IPS-20b (cell line): ENCODE measurements at regions not wholly inside any gene's neighbourhood (a gene's known extent, or its start where the extent isn't known, plus 50 kb on each side); places are given as distances from the start of the nearest gene placed in this dataset.
A peak's percentile ranks its signal among the peaks of the same experiment; 100 is the strongest.
"Not testable (repeated sequence)": the region's sequence is repeated elsewhere in the genome, so short reads cannot be mapped to it uniquely, and the experiment has no call there.

Experiments
- H3K27ac ChIP-seq: one replicate; pipeline ENCODE4 v1.5.1; 2013; ENCODE audit warnings: low read length
- H3K27me3 ChIP-seq: 2 replicates; pipeline ENCODE4 v1.6.1; 2013; ENCODE audit warnings: mild to moderate bottlenecking, low read length, inconsistent platforms; ENCODE audit not compliant: insufficient read depth
- H3K36me3 ChIP-seq: 2 replicates; pipeline ENCODE4 v1.6.1; 2013; ENCODE audit warnings: low read depth, mild to moderate bottlenecking, inconsistent platforms, low read length, moderate library complexity; ENCODE audit not compliant: insufficient read depth
- H3K4me1 ChIP-seq: 2 replicates; pipeline ENCODE4 v1.6.1; 2013; ENCODE audit warnings: mild to moderate bottlenecking, control low read depth, inconsistent platforms, low read length, moderate library complexity; ENCODE audit not compliant: insufficient read depth
- H3K4me3 ChIP-seq: 2 replicates; pipeline ENCODE4 v1.5.1; 2013; ENCODE audit warnings: mild to moderate bottlenecking, low read length, inconsistent platforms
- H3K9ac ChIP-seq: 2 replicates; pipeline ENCODE4 v1.6.1; 2013; ENCODE audit warnings: low read depth, mild to moderate bottlenecking, inconsistent platforms, low read length, moderate library complexity
- H3K9me3 ChIP-seq: 2 replicates; pipeline ENCODE4 v1.6.1; 2013; ENCODE audit warnings: mild to moderate bottlenecking, low read depth, low read length, inconsistent platforms; ENCODE audit not compliant: insufficient read depth

DNA sequence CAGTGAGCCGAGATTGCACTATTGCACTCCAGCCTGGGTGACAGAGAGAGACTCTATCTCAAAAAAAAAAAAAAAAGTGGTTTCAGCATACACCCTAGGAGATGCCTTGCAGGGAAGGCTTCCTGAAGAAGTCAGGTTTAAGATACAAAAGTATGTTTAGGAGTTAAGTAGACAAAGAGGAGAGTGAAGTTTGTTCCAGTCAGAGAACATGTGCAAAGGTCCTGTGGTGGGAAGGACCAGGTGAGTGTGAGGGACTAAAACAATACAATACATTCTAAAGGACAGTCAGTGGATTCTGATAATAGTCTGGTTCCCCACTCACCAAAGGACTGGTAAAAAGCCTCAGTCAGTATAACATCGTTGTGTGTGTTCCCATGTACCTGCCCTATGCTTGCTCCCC, 299.3 kb downstream of the HIVEP2 start:
- Histone ChIP-seq H3K36me3 (no peaks in the 10 kb centered on the region), H3K27me3 (no peaks in the 10 kb centered on the region), H3K9ac (no peak overlapping the region), H3K27ac (no peak overlapping the region), H3K4me3 (no peak overlapping the region), H3K4me1 (peaks cover 32% of the 10 kb centered on the region), H3K9me3 (no peaks in the 10 kb centered on the region)

DNA sequence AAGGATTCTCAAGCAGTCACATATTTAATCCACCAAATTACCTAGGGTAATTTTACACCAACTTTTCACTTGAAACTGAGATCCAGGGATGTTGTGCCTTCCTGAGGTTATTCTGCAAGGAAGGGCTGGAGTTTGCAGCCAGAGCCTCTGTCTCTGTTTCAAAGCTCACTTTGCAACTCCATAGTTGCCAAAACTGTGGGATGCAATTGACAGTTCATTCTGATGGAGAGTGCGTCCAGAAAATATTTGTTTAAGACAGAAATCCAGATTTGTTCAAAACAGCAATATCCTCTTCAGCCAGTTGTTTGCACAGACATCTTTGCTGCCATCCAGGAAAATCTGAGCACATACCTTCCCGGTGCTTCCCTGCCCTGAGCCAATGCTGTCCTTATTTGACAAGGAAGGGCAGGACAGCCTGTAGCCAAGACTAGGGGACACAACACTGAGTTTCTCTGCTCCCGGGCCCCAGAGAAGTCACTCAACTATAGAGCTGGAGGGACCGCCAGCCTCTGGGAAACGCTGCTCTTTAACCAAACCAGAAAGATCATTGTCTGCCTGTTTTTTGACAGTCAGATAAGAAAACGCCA, 297.4 kb downstream of the HIVEP2 start:
- H3K4me1 ChIP-seq: peaks cover 40% of the 10 kb centered on the region
- peak overlapping the region; percentile 18; the same call in 1 of the 2 replicates for H3K9ac ChIP-seq
- peak overlapping the region; percentile 31 for H3K27ac ChIP-seq
- H3K36me3 ChIP-seq: no peaks in the 10 kb centered on the region
- H3K4me3 ChIP-seq: peak overlapping the region; percentile 13; the same call in 1 of the 2 replicates
- no peaks in the 10 kb centered on the region for H3K9me3 ChIP-seq
- H3K27me3 ChIP-seq: no peaks in the 10 kb centered on the region

DNA sequence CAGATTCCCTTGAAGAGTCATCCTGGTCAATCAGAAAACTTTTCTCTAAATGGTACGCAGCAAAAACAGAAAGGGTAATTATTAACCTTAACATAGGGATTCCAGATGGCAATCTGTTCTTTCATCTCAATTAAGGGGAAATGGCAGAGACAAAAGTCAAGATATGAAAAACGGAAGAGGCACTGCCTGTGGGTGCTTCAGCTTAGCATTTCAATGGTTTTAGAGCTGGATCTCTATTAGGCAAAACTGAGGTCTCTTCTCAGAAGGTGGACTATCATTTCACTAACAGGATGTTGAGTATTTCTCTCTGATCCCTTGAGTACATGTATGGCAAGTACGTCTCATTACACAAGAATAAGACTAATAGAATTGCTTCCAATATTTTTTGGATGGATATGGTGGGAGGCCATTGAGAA, 296.9 kb downstream of the HIVEP2 start:
- no peaks in the 10 kb centered on the region for H3K27me3 ChIP-seq
- H3K9ac ChIP-seq: peak overlapping the region; percentile 18; the same call in 1 of the 2 replicates
- H3K4me1 ChIP-seq: peaks cover 40% of the 10 kb centered on the region
- H3K9me3 ChIP-seq: no peaks in the 10 kb centered on the region
- H3K27ac ChIP-seq: peak overlapping the region; percentile 31
- H3K4me3 ChIP-seq: peak overlapping the region; percentile 13; the same call in 1 of the 2 replicates
- no peaks in the 10 kb centered on the region for H3K36me3 ChIP-seq

DNA sequence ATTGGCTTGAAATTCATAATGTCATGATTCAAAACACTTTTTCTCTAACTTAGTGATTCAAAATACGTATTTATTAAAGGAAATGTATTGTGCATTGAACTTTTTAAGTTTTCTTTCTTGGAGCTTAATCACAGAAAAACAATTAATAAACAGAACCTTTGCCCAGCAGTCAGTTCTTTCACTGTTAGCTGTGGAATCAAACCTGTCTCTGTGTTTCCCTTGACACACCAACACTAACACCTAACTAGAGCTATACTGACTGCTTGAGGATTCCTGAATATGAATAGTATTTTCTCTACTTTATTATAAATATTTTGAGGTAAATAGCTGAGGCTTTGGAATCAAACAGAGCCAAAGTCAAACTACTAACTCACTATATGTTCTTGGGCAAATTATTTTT, 296.4 kb downstream of the HIVEP2 start:
- H3K9ac ChIP-seq: peak overlapping the region; percentile 43; the same call in 1 of the 2 replicates
- H3K27ac ChIP-seq: no peak overlapping the region
- peaks cover 40% of the 10 kb centered on the region for H3K4me1 ChIP-seq
- no peaks in the 10 kb centered on the region for H3K36me3 ChIP-seq
- H3K9me3 ChIP-seq: no peaks in the 10 kb centered on the region
- no peaks in the 10 kb centered on the region for H3K27me3 ChIP-seq
- H3K4me3 ChIP-seq: no peak overlapping the region

DNA sequence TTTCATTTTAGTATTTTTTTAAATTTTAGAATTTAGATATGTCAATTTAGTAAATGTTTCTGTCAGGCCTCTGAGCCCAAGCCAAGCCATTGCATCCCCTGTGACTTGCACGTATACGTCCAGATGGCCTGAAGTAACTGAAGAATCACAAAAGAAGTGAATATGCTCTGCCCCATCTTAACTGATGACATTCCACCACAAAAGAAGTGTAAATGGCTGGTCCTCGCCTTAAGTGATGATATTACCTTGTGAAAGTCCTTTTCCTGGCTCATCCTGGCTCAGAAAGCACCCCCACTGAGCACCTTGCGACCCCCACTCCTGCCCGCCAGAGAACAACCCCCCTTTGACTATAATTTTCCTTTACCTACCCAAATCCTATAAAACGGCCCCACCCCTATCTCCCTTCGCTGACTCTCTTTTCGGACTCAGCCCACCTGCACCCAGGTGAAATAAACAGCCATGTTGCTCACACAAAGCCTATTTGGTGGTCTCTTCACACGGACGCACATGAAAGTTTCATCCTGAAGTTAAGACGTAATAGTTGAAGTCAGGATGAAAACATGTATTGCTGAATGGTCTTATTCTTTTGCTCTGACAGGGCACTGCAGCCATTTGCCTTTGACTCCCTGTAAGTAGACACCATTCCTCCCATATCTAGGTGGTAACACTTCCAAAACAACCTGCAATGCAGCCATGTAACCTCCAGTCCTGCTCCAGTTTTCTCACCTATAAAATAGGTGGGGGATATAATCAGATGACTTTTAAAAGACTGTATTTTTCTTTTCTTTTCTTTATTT, 295.3 kb downstream of the HIVEP2 start:
- H3K9me3 ChIP-seq, H3K27me3 ChIP-seq, H3K36me3 ChIP-seq, H3K27ac ChIP-seq, H3K4me3 ChIP-seq, H3K9ac ChIP-seq: not testable (repeated sequence)
- H3K4me1 ChIP-seq: peaks cover 40% of the 10 kb centered on the region

DNA sequence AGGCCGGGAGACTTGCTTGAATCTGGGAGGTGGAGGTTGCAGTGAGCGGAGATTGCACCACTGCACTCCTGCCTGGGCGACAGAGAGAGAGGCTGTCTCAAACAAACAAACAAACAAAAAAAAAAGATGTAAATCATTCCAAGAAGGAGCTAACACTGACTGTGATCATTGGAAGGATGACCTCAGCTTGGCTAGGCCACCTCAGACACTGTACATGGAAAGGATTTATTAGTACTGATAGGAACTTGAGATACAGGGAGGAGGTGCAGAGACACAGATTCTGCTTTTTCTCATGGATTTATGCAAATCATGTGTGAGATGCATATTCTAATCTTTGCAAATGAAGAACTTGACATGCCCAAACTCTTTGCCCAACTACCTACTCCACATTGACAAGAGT, 293.6 kb downstream of the HIVEP2 start:
- peaks cover 39% of the 10 kb centered on the region for H3K4me1 ChIP-seq
- no peaks in the 10 kb centered on the region for H3K9me3 ChIP-seq
- no peaks in the 10 kb centered on the region for H3K36me3 ChIP-seq
- H3K4me3 ChIP-seq: peak overlapping the region; percentile 9; the same call in 1 of the 2 replicates
- peak overlapping the region; percentile 29; the same call in 1 of the 2 replicates for H3K9ac ChIP-seq
- no peak overlapping the region for H3K27ac ChIP-seq
- H3K27me3 ChIP-seq: no peaks in the 10 kb centered on the region

DNA sequence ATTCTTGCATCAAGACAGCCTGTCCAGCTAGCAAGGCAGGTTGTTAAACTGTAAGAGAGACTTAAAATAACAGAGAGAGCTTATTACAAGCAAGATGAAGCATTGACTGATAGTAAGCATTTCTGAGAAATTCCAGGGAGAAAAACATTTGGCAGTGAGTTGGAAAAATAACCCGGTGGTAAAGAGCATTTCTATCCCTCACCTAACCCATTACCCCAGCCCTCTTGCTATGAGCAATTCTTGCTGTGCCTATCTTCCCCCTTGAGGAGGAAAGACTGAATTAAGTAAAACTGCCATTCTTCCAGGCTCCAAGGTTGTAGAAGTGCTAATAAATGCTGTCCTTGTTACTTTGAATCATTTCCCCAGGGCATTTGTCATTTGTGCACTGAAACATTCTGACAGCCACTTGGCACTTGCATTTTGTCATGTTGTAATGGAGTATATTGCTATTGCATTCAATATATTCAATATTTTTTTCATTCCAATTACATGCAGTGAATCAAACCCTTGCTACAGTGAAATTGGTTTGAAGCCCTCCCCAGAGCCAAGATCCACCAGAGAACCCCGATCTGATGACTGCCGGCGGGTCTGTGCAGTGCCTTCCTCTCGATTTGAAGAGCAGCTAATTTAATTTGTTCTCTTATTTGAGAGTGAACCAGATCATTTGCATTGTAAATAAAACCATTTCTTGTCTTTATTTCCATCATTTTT, 291.1 kb downstream of the HIVEP2 start:
- Histone ChIP-seq H3K36me3 (no peaks in the 10 kb centered on the region), H3K27ac (no peak overlapping the region), H3K27me3 (no peaks in the 10 kb centered on the region), H3K9ac (no peak overlapping the region), H3K4me1 (peaks cover 14% of the 10 kb centered on the region), H3K9me3 (no peaks in the 10 kb centered on the region), H3K4me3 (no peak overlapping the region)

DNA sequence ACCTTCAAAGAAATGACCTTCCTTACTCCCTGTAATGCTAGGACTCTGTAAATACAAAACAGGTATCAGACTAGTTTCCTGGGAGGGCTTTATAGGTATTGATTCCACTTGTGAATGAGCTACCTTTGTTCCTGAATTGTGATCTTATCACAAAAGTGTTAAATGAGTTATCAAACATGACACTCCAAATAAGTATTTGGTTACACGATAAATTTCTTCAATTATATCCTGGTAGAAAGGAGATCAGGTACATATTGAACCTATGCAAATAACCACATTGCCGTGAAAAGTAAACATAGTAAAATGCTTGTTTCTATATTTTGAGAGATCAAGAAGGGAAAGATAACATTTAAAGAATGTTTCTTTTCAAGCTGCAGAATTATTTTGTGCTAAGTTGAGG, 285.3 kb downstream of the HIVEP2 start:
- no peak overlapping the region for H3K4me3 ChIP-seq
- H3K9ac ChIP-seq: no peak overlapping the region
- H3K27ac ChIP-seq: no peak overlapping the region
- H3K4me1 ChIP-seq: no peaks in the 10 kb centered on the region
- H3K9me3 ChIP-seq: peaks cover 11% of the 10 kb centered on the region
- H3K27me3 ChIP-seq: no peaks in the 10 kb centered on the region
- H3K36me3 ChIP-seq: no peaks in the 10 kb centered on the region

DNA sequence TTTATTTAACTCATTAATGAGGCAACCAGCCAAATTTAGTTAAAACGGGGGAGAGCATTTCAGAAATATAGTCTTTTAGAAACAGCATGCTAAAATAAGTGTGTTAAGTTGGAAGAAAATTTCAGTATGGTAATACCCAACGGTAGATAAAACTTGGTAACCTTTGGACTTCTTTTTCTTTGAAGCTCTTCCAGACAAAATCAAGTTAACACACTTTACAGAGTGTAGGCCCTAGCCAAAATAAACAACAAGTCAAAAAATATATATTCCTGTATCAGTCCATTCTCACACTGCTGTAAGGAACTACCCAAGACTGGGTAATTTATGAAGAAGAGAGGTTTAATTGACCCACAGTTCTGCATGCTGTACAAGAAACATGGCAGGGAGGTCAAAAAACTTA, 279.6 kb downstream of the HIVEP2 start:
- no peaks in the 10 kb centered on the region for H3K27me3 ChIP-seq
- no peaks in the 10 kb centered on the region for H3K36me3 ChIP-seq
- H3K4me3 ChIP-seq: no peak overlapping the region
- peaks cover 15% of the 10 kb centered on the region for H3K9me3 ChIP-seq
- H3K4me1 ChIP-seq: no peaks in the 10 kb centered on the region
- H3K27ac ChIP-seq: no peak overlapping the region
- no peak overlapping the region for H3K9ac ChIP-seq

DNA sequence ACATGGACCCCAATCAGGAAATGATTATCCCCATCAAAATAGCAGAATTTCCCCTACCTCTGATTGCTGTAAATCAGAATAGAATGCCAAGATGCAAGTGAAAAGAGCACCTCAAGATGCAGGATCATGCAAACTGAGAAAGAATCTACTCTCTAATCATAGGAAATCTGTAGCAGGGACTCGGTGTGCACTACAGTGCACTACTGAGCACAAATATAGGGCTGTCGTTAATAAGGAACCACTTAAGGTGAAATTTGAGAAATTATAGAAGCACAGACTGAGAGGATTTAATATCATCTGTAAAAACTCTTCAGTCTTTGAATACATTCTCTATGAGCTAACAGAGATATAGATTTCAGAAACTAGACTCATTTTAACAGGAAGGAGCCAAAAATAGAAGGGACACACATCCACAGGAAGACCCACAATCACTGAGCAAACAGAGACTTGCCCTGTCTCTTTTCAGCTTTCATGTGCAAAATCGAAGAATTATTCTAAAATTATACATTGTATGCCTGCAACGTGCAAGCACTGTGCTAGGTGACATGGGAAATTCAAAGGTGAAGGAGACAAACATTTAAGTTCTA, 278.3 kb downstream of the HIVEP2 start:
- Histone ChIP-seq H3K9ac (no peak overlapping the region), H3K27ac (no peak overlapping the region), H3K4me3 (no peak overlapping the region), H3K9me3 (peaks cover 15% of the 10 kb centered on the region), H3K4me1 (no peaks in the 10 kb centered on the region), H3K27me3 (no peaks in the 10 kb centered on the region), H3K36me3 (no peaks in the 10 kb centered on the region)

DNA sequence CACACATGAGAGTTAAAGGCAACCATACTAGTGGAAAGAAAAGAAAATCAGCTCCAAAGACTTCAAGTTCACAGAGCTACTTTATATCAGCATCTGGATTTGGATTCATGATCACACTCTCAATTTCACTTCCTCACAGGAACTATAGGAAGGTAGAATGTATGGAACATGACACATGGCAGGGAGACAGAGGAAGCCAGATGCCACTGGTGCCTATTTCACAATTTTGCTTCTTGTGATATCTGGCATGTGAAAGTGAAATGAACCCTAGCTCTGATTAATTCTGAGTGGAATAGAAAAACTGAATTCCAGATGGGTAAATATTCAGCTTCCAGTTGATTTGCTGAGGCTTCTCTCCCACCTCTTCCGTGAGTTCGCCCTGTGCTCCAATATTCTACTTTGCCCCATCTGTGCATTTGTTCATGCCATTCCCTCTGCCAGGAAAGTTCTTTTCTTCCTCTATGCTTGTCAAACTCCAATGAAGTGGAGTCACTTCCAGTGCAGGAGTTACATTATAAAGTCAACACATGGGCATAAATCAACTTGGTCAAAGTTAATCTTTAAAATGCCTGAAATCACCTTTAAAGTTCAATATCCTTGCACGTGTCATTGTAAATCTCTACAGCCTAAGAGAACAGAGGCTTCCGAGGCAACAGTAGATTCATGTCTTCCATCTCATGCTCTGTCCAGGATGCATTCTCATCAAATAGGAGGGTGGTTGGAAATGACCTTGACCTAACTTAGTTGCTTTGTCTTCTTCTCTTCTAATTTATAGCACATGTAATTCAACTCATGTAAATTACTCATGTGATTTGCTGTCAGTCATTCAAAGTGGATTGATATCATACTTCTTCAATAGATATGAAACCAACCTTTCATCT, 275.3 kb downstream of the HIVEP2 start:
- Histone ChIP-seq H3K4me3 (no peak overlapping the region), H3K4me1 (peaks cover 4% of the 10 kb centered on the region; the same call in 1 of the 2 replicates), H3K9ac (no peak overlapping the region), H3K9me3 (peaks cover 3% of the 10 kb centered on the region; the same call in 1 of the 2 replicates), H3K36me3 (no peaks in the 10 kb centered on the region), H3K27ac (no peak overlapping the region), H3K27me3 (no peaks in the 10 kb centered on the region)
